Endothelial cell of umbilical vein (primary cell): ENCODE measurements at regions not wholly inside any gene's neighbourhood (a gene's known extent, or its start where the extent isn't known, plus 50 kb on each side); places are given as distances from the start of the nearest gene placed in this dataset.

ENCODE experiments used
- BruUV-seq: library from RNA; stranded (reverse); fragments of 400-500 nt; replicated peaks from 2 replicates; lab custom pipeline; 2021; lab: Mats Ljungman, UMichigan
- CTCF ChIA-PET: fragments of 300-600, 350-600 bp; sonication (Branson Sonifier 250); formaldehyde crosslinking; loops from one replicate; lab custom pipeline; 2021; ENCODE audit warnings: antibody characterized with exemption, inconsistent platforms; lab: Charles Lee
- POLR2A ChIA-PET: fragments of 300-600, 350-600 bp; sonication (Branson Sonifier 250); formaldehyde crosslinking; loops from one replicate; lab custom pipeline; 2021; ENCODE audit warnings: antibody characterized with exemption, inconsistent platforms; lab: Charles Lee
- DNase-seq: peaks from one replicate; pipeline ENCODE4 v3.0.0-alpha.2; 2011; ENCODE audit warnings: low read depth, low spot score
- FAIRE-seq: peaks from 2 replicates; lab custom pipeline; 2011; peaks lifted over from hg19 to GRCh38; lab: Jason Lieb, UNC
- H2AFZ ChIP-seq: 2 replicates; pipeline ENCODE4 v1.6.0; 2012; ENCODE audit warnings: low read depth, low read length, control low read depth, inconsistent platforms
- H3K27ac ChIP-seq: 2 replicates; pipeline ENCODE4 v1.5.1; 2011; ENCODE audit warnings: low read depth, mild to moderate bottlenecking, control low read depth, low read length, moderate library complexity; ENCODE audit not compliant: insufficient read depth
- H3K27me3 ChIP-seq, 2 experiments: 2 replicates each; pipeline versions ENCODE4 v1.6.0 to v1.6.1; 2011; ENCODE audit warnings: low read length in 2 of 2, mixed read lengths in 1 of 2; ENCODE audit not compliant: control insufficient read depth in 2 of 2, insufficient read depth in 2 of 2
- H3K36me3 ChIP-seq, 2 experiments: 2 replicates in 1 of 2; 3 replicates in 1 of 2; pipeline ENCODE4 v1.5.1; 2011; ENCODE audit warnings: low read length in 2 of 2, mild to moderate bottlenecking in 1 of 2, moderate library complexity in 1 of 2; ENCODE audit not compliant: control insufficient read depth in 2 of 2, insufficient read depth in 2 of 2; ENCODE audit errors: extremely low read depth in 1 of 2
- H3K4me1 ChIP-seq: 3 replicates; pipeline ENCODE4 v1.5.1; 2011; ENCODE audit warnings: mild to moderate bottlenecking, low read length; ENCODE audit not compliant: control insufficient read depth, insufficient read depth; ENCODE audit errors: extremely low read depth
- H3K4me2 ChIP-seq: 2 replicates; pipeline ENCODE4 v1.6.1; 2011; ENCODE audit warnings: low read length, control low read depth, mixed read lengths; ENCODE audit not compliant: insufficient read depth
- H3K4me3 ChIP-seq, 3 experiments: fragments of 200-600 bp in 1 of 3; sonication (generic), shearing (Covaris generic) in 1 of 3; replicated peaks in 1 of 3; 2 replicates each; pipeline ENCODE4 v1.5.1; 2011 to 2016; ENCODE audit warnings: control low read depth in 3 of 3, low read length in 3 of 3, mild to moderate bottlenecking in 2 of 3, inconsistent platforms in 1 of 3, low read depth in 1 of 3, moderate library complexity in 1 of 3; ENCODE audit not compliant: insufficient read depth in 1 of 3
- H3K79me2 ChIP-seq: 2 replicates; pipeline ENCODE4 v1.6.0; 2012; ENCODE audit warnings: low read length, inconsistent platforms; ENCODE audit not compliant: control insufficient read depth, insufficient read depth
- H3K9ac ChIP-seq: replicated peaks from 2 replicates; pipeline ENCODE3; 2011; ENCODE audit warnings: low read length, control low read depth; ENCODE audit not compliant: insufficient read depth; ENCODE audit errors: extremely low read depth
- H3K9me1 ChIP-seq: replicated peaks from 3 replicates; pipeline ENCODE4 v1.6.0; 2011; ENCODE audit warnings: mild to moderate bottlenecking, low read length; ENCODE audit not compliant: control insufficient read depth, insufficient read depth; ENCODE audit errors: extremely low read depth
- H3K9me3 ChIP-seq: replicated peaks from 2 replicates; pipeline ENCODE4 v1.5.1; 2012; ENCODE audit warnings: low read length, inconsistent platforms; ENCODE audit not compliant: control insufficient read depth, insufficient read depth
- H4K20me1 ChIP-seq: replicated peaks from 2 replicates; pipeline ENCODE3; 2011; ENCODE audit warnings: mild to moderate bottlenecking, low read length; ENCODE audit not compliant: control insufficient read depth, insufficient read depth; ENCODE audit errors: extremely low read depth
- CTCF ChIP-seq, 2 donors: IDR thresholded peaks; 1 replicate in 1 of 2; 2 replicates in 1 of 2; pipeline ENCODE4 v1.5.1; 2011; ENCODE audit warnings: low read length in 2 of 2, mild to moderate bottlenecking in 2 of 2, moderate library complexity in 2 of 2, control low read depth in 1 of 2, inconsistent platforms in 1 of 2, low read depth in 1 of 2; ENCODE audit not compliant: insufficient read depth in 1 of 2; ENCODE audit errors: extremely low read depth in 1 of 2
- EZH2 ChIP-seq: IDR thresholded peaks from 2 replicates; pipeline ENCODE4 v1.6.1; 2012; ENCODE audit warnings: borderline replicate concordance, low read depth, mild to moderate bottlenecking, moderate library complexity, low read length, inconsistent platforms; ENCODE audit not compliant: severe bottlenecking
- FOS ChIP-seq: IDR thresholded peaks from 2 replicates; pipeline ENCODE4 v1.6.1; 2011; ENCODE audit warnings: mild to moderate bottlenecking, low read length, moderate library complexity, borderline replicate concordance; ENCODE audit not compliant: insufficient read depth
- GATA2 ChIP-seq: IDR thresholded peaks from 2 replicates; pipeline ENCODE4 v1.7.0; 2011; ENCODE audit warnings: low read depth, mild to moderate bottlenecking, moderate library complexity, mixed read lengths, low read length; ENCODE audit not compliant: insufficient read length, insufficient read depth
- JUN ChIP-seq: IDR thresholded peaks from 2 replicates; pipeline ENCODE4 v1.6.1; 2011; ENCODE audit warnings: borderline replicate concordance, low read depth; ENCODE audit not compliant: insufficient read length, insufficient read depth
- MYC ChIP-seq: IDR thresholded peaks from one replicate; pipeline ENCODE4 v1.6.1; 2011; ENCODE audit warnings: mild to moderate bottlenecking, low read depth, low read length
- POLR2A ChIP-seq: IDR thresholded peaks from 2 replicates; pipeline ENCODE4 v1.6.1; 2012; ENCODE audit warnings: low read depth, mild to moderate bottlenecking, control low read depth, low read length
- POLR2AphosphoS5 ChIP-seq: IDR thresholded peaks from 2 replicates; pipeline ENCODE4 v1.6.1; 2012; ENCODE audit warnings: low read depth, mild to moderate bottlenecking, control low read depth, low read length, moderate library complexity; ENCODE audit not compliant: insufficient read depth
- dilution Hi-C: fragments of 300-500 bp; cut with MboI; formaldehyde crosslinking; loops from one replicate; pipeline ENCODE4 v1.15.0; 2019; ENCODE audit warnings: low sequenced_read_pairs; ENCODE audit not compliant: extremely low pct_ligation_motif_present
- intact Hi-C: fragments of 100-400 bp; cut with micrococcal nuclease; formaldehyde crosslinking; loops from one replicate; pipeline ENCODE4 v1.10.0; 2022
- TF ChIP-seq, protein P1 (sequence below): IDR thresholded peaks from 2 replicates; pipeline ENCODE4 v1.6.1; 2011; ENCODE audit not compliant: insufficient read depth, insufficient read length

- H3K27ac ChIP-seq = no peak overlapping the region
- no peaks in the 10 kb centered on the region for H3K27me3 ChIP-seq
- no peaks in the 10 kb centered on the region for H3K9me3 ChIP-seq
- no peak overlapping the region for H3K4me2 ChIP-seq
- no peaks in the 10 kb centered on the region for H3K9me1 ChIP-seq
- H3K4me1 ChIP-seq = no peaks in the 10 kb centered on the region
- no peak overlapping the region for H2AFZ ChIP-seq
- H3K4me3 ChIP-seq = no peak overlapping the region
- intact Hi-C loops = no loop called here
- H3K79me2 ChIP-seq = no peaks in the 10 kb centered on the region
- dilution Hi-C loops = no loop called here
- H4K20me1 ChIP-seq = no peaks in the 10 kb centered on the region
- H3K9ac ChIP-seq = no peak overlapping the region
- no peak for FAIRE-seq
- POLR2A ChIA-PET = no interaction called here
- DNase-seq = no peak
- CTCF ChIA-PET = no interaction called here
- no peak for TF ChIP-seq JUN
- TF ChIP-seq, protein P1, sequence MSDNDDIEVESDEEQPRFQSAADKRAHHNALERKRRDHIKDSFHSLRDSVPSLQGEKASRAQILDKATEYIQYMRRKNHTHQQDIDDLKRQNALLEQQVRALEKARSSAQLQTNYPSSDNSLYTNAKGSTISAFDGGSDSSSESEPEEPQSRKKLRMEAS = no peak
- BruUV-seq = no TSS peak
- H3K36me3 ChIP-seq = no peaks in the 10 kb centered on the region
Measured at GRCh38 chr10:78371136-78371535, 337.5 kb downstream of the RPS24 start.

DNA sequence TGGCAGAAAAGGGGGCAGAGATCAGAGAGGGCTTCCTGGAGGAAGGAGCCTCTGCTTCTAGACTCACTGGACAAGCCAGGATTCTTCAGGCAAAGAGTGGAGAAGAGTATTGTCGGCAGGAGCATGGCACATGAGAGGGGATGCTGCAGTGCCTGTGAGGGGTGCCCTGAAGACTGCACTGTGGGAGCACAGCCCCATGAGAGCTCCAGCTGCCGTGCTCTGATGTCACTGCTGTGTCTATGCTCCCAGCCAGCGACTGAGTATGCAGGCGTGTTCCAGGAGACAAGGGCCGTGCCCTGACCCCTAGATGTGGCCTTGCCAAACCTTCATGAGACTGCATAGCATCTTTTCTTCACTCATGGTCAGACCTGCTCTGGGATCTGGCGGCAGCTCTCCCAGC, 339.1 kb downstream of the RPS24 start:
- DNase-seq (no peak), FAIRE-seq (no peak)
- Histone ChIP-seq H3K4me2 (no peak overlapping the region), H3K36me3 (no peaks in the 10 kb centered on the region), H3K27me3 (peaks cover 0 to 2% of the 10 kb centered on the region in 2 experiments), H3K9ac (no peak overlapping the region), H3K9me3 (no peaks in the 10 kb centered on the region), H3K4me3 (no peak overlapping the region), H3K27ac (no peak overlapping the region), H3K9me1 (no peaks in the 10 kb centered on the region), H2AFZ (no peak overlapping the region), H3K4me1 (no peaks in the 10 kb centered on the region), H3K79me2 (no peaks in the 10 kb centered on the region), H4K20me1 (no peaks in the 10 kb centered on the region)
- POLR2A ChIA-PET = no interaction called here
- no peak for TF ChIP-seq FOS
- no peak for TF ChIP-seq POLR2AphosphoS5
- no peak for TF ChIP-seq POLR2A
- TF ChIP-seq, protein P1 = no peak
- no peak for TF ChIP-seq JUN
- TF ChIP-seq MYC = no peak
- TF ChIP-seq GATA2 = no peak
- TF ChIP-seq CTCF (IDR thresholded peaks at IDR 0.05; ENCODE audit: extremely low read depth in 1 of 2, insufficient read depth in 1 of 2, low read depth in 1 of 2, low read length in 2 of 2) = no peak
- no peak for TF ChIP-seq EZH2
- intact Hi-C loops (no loop called here), dilution Hi-C loops (no loop called here)
- no TSS peak for BruUV-seq
- CTCF ChIA-PET = no interaction called here
